ENCODE measurements at regions not wholly inside any gene's neighbourhood (a gene's known extent, or its start where the extent isn't known, plus 50 kb on each side); places are given as distances from the start of the nearest gene placed in this dataset.
A peak's percentile ranks its signal among the peaks of the same experiment; 100 is the strongest.

DNA sequence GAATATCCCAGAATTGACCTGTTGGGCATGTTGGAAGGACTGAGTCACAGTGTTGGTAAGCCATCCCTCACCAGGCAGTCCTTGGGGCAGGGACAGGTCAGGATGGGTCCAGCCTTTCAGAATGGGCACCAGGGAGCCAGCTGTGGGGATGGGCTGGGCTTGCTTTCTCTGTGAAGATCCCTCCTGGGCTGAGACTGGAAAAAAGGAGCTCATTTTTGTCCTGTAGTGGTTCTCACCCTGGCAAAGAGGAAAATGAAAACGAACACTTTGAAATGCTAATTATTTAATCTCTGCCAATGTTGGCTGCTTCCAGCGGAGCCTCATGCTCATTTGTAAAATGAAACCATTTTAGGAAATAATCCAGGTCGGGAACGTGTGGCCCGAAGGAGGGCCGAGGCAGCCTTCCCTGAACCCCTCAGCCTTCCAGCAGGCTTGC lies 237.5 kb upstream of the SALL1 start (continued):
- TF ChIP-seq, protein P1, sequence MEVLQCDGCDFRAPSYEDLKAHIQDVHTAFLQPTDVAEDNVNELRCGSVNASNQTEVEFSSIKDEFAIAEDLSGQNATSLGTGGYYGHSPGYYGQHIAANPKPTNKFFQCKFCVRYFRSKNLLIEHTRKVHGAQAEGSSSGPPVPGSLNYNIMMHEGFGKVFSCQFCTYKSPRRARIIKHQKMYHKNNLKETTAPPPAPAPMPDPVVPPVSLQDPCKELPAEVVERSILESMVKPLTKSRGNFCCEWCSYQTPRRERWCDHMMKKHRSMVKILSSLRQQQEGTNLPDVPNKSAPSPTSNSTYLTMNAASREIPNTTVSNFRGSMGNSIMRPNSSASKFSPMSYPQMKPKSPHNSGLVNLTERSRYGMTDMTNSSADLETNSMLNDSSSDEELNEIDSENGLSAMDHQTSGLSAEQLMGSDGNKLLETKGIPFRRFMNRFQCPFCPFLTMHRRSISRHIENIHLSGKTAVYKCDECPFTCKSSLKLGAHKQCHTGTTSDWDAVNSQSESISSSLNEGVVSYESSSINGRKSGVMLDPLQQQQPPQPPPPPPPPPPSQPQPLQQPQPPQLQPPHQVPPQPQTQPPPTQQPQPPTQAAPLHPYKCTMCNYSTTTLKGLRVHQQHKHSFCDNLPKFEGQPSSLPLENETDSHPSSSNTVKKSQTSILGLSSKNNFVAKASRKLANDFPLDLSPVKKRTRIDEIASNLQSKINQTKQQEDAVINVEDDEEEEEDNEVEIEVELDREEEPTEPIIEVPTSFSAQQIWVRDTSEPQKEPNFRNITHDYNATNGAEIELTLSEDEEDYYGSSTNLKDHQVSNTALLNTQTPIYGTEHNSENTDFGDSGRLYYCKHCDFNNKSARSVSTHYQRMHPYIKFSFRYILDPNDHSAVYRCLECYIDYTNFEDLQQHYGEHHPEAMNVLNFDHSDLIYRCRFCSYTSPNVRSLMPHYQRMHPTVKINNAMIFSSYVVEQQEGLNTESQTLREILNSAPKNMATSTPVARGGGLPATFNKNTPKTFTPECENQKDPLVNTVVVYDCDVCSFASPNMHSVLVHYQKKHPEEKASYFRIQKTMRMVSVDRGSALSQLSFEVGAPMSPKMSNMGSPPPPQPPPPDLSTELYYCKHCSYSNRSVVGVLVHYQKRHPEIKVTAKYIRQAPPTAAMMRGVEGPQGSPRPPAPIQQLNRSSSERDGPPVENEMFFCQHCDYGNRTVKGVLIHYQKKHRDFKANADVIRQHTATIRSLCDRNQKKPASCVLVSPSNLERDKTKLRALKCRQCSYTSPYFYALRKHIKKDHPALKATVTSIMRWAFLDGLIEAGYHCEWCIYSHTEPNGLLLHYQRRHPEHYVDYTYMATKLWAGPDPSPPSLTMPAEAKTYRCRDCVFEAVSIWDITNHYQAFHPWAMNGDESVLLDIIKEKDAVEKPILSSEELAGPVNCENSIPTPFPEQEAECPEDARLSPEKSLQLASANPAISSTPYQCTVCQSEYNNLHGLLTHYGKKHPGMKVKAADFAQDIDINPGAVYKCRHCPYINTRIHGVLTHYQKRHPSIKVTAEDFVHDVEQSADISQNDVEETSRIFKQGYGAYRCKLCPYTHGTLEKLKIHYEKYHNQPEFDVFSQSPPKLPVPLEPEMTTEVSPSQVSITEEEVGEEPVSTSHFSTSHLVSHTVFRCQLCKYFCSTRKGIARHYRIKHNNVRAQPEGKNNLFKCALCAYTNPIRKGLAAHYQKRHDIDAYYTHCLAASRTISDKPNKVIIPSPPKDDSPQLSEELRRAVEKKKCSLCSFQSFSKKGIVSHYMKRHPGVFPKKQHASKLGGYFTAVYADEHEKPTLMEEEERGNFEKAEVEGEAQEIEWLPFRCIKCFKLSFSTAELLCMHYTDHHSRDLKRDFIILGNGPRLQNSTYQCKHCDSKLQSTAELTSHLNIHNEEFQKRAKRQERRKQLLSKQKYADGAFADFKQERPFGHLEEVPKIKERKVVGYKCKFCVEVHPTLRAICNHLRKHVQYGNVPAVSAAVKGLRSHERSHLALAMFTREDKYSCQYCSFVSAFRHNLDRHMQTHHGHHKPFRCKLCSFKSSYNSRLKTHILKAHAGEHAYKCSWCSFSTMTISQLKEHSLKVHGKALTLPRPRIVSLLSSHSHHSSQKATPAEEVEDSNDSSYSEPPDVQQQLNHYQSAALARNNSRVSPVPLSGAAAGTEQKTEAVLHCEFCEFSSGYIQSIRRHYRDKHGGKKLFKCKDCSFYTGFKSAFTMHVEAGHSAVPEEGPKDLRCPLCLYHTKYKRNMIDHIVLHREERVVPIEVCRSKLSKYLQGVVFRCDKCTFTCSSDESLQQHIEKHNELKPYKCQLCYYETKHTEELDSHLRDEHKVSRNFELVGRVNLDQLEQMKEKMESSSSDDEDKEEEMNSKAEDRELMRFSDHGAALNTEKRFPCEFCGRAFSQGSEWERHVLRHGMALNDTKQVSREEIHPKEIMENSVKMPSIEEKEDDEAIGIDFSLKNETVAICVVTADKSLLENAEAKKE (CRISPR knock-in tag; IDR thresholded peaks at IDR 0.05): no peak

DNA sequence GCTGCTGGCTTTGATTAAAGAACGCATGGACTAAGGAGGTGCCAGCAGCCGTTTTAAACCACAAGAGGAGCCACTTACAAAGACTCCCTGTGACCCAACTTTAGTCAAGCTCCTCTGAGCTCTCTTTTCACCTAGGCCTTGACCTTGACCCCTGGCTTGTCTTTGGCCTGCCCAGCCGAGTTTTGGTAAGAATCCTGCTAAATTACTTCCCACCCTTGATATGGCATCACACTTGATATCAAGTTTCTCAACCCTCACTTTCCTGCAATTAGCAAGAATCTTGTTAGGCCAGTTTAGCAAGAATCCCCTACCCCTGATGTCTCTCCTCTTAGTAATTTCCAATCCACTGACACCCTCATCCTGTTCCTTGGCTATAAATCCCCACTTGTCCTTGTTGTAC lies 232.8 kb upstream of the SALL1 start:
- DNase-seq (ENCODE audit: low spot score): peak; percentile 43
- H3K27ac ChIP-seq (ENCODE audit: low read depth): no peak overlapping the region
- no peaks in the 10 kb centered on the region for H3K27me3 ChIP-seq (ENCODE audit: insufficient read depth)
- no peak overlapping the region for H3K4me3 ChIP-seq
- no peaks in the 10 kb centered on the region; the same call in 1 of the 2 replicates for H3K9me2 ChIP-seq (ENCODE audit: insufficient read depth)
- peak overlapping the region; percentile 35 for H3K4me2 ChIP-seq
- ATAC-seq: peak; percentile 54
- peak overlapping the region; percentile 13; the same call in 1 of the 2 replicates for H3K27ac Mint-ChIP-seq
- no peaks in the 10 kb centered on the region for H3K36me3 ChIP-seq (ENCODE audit: insufficient read depth)
- H3F3A ChIP-seq (replicated peaks; ENCODE audit: low read depth): no peaks in the 10 kb centered on the region
- H2AFZ ChIP-seq: no peak overlapping the region
- no peak overlapping the region; the same call in 2 of the 3 replicates for H3K4me3 Mint-ChIP-seq
- H3K79me2 ChIP-seq (replicated peaks; ENCODE audit: insufficient read depth): no peaks in the 10 kb centered on the region
- peaks cover 33% of the 10 kb centered on the region for H3K4me1 Mint-ChIP-seq
- peaks cover 27% of the 10 kb centered on the region for H3K4me1 ChIP-seq (ENCODE audit: insufficient read depth)
- H3K27me3 Mint-ChIP-seq (ENCODE audit: insufficient read depth, low read depth, poor library complexity): peaks cover 5% of the 10 kb centered on the region
- H3K36me3 Mint-ChIP-seq (ENCODE audit: low read depth): peaks cover 9% of the 10 kb centered on the region; the same call in 2 of the 3 replicates
- H4K20me1 ChIP-seq (replicated peaks; ENCODE audit: insufficient read depth): no peaks in the 10 kb centered on the region
- H3K9me3 Mint-ChIP-seq: peaks cover 2% of the 10 kb centered on the region; the same call in 1 of the 3 replicates
- no peak for TF ChIP-seq EZH2phosphoT487 (IDR thresholded peaks at IDR 0.05; ENCODE audit: unreplicated experiment)
- TF ChIP-seq, protein P2, sequence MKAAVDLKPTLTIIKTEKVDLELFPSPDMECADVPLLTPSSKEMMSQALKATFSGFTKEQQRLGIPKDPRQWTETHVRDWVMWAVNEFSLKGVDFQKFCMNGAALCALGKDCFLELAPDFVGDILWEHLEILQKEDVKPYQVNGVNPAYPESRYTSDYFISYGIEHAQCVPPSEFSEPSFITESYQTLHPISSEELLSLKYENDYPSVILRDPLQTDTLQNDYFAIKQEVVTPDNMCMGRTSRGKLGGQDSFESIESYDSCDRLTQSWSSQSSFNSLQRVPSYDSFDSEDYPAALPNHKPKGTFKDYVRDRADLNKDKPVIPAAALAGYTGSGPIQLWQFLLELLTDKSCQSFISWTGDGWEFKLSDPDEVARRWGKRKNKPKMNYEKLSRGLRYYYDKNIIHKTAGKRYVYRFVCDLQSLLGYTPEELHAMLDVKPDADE (IDR thresholded peaks at IDR 0.05): no peak
- TF ChIP-seq CREB1 (CRISPR knock-in tag; IDR thresholded peaks at IDR 0.05; ENCODE audit: low read depth): no peak
- TF ChIP-seq, protein P1 (CRISPR knock-in tag; IDR thresholded peaks at IDR 0.05): no peak
- TF ChIP-seq, protein P3, sequence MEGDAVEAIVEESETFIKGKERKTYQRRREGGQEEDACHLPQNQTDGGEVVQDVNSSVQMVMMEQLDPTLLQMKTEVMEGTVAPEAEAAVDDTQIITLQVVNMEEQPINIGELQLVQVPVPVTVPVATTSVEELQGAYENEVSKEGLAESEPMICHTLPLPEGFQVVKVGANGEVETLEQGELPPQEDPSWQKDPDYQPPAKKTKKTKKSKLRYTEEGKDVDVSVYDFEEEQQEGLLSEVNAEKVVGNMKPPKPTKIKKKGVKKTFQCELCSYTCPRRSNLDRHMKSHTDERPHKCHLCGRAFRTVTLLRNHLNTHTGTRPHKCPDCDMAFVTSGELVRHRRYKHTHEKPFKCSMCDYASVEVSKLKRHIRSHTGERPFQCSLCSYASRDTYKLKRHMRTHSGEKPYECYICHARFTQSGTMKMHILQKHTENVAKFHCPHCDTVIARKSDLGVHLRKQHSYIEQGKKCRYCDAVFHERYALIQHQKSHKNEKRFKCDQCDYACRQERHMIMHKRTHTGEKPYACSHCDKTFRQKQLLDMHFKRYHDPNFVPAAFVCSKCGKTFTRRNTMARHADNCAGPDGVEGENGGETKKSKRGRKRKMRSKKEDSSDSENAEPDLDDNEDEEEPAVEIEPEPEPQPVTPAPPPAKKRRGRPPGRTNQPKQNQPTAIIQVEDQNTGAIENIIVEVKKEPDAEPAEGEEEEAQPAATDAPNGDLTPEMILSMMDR (conservative IDR thresholded peaks at IDR 0.05; ENCODE audit: low read depth in 2 of 2): no peak
- no peak for TF ChIP-seq ZNF331 (CRISPR knock-in tag; IDR thresholded peaks at IDR 0.05; ENCODE audit: low read depth)
